ENCODE measurements at regions not wholly inside any gene's neighbourhood (a gene's known extent, or its start where the extent isn't known, plus 50 kb on each side); places are given as distances from the start of the nearest gene placed in this dataset.
"Not testable (repeated sequence)": the region's sequence is repeated elsewhere in the genome, so short reads cannot be mapped to it uniquely, and the experiment has no call there.

DNA sequence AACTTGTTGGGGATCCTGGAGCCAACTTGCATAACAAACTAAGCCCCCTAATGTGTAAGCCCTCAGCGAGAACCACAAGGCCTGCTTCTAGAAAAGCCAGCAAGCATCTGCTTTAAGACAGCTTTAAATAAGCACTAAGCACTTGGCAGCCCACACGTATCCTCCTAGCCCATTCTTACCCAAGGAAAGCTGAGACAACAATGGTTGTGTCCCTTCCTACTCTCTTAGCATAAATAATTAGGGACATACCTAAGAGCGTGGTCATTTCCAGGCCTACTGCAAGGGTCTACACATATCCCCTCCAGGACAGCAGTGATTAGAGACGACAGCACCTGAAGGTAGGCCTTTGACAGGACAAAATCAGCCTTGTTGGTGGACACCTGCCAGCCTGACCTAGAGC is 322.8 kb upstream of the PPARGC1A start:
- no peak for DNase-seq (ENCODE audit: extremely low read depth in 1 of 2, low read depth in 1 of 2)

DNA sequence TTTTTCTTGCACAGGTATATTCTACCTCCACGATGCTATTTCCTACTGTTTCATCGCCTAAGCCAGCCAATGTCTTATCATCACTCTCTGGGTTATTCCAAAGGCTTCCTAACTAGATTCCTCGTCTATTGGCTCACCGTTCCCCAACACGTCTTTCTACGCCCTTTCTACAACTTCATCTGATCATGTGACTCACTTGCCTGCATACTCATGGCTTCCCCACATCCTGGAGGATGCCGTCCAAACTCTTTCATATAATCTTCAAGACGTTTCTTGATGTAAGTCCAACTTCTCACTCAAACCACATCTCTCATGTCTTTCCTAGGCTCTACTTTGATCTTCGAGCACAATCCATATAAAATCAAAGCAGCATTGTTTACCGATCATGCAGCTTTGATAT is 322.0 kb upstream of the PPARGC1A start:
- no peak for DNase-seq (ENCODE audit: extremely low read depth in 1 of 2, low read depth in 1 of 2)

DNA sequence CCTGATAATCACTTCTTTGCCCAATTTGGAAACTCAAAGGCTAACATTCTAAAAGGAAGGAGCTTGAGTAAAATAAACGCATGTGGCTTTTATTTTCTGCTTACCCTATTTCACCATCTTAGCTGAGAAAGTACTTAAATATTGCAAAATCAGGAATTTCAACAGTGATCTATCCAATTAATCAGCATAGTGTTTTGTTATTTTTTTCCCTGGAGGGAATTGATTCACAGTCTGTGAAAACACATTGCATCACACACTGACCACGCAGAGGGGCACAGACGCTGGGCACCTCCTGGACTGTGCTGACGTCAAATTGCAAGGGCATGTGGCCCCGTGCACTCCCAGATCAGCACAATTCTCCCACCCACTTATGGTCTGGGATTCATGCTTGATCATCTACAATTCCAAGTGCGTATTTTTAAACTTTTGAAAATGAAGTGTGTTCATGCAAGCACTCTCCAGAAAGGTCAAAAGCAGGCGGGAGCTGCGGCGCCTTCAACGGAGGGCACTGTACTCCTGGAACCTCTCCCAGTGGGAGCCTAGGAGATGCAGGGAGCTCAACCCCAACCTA is 320.6 kb upstream of the PPARGC1A start:
- no peak for DNase-seq (ENCODE audit: extremely low read depth in 1 of 2, low read depth in 1 of 2)

DNA sequence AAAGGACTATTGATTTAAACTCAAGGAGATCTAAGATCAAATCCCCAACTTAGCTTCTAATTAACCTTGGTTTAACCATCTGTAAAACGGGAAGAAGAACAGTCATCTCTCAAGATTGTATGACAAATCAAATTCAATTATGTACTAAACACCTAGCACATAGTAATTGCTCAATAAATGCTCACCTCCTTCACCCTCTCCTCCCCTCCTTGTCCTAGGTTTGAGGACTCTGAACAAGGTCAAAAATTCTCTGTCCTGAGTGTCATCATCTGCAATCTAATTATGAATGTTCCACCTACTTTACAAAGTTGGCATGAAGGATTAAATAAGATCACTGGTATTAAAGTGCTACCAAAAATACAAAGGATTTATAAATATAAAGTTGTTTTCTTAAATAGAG is 320.1 kb upstream of the PPARGC1A start:
- DNase-seq (ENCODE audit: extremely low read depth in 1 of 2, low read depth in 1 of 2): no peak

DNA sequence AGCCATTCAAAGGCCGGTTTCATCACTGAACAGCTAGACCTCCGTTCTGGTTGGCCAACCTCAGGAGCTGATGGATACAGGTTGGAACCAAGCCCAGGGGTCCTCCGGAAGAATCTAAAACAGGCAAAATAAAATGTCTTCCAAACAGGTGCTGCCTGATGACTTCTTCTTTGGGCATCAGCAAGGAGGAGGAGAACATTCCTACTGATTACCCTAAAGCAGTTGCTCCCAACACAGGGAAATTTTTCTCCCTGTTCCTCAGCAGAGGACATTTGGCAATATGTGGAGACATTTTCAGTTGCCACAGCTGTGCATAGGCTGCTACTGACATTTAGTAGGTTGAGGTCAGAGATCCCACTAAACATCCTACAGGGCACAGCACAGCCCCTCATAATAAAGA is 319.3 kb upstream of the PPARGC1A start:
- no peak for DNase-seq (ENCODE audit: extremely low read depth in 1 of 2, low read depth in 1 of 2)

DNA sequence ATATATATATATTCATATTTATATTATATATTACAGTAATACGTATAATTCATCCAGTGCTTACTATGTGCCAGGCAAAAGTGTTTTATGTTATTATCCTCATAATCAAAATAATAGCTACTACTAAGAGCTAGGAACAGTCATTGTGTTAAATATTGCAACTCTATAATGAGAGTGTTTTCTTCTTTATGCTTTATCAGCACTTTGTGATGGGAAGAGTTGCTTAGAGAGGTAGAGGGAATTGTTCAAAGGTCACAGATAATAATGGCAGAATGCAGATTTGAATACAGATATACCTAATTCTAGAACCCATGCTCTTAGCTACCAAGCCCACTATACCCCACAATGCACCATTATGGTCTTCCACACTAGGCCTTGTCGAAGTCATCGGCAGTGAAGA is 318.8 kb upstream of the PPARGC1A start:
- no peak for DNase-seq (ENCODE audit: extremely low read depth in 1 of 2, low read depth in 1 of 2)

DNA sequence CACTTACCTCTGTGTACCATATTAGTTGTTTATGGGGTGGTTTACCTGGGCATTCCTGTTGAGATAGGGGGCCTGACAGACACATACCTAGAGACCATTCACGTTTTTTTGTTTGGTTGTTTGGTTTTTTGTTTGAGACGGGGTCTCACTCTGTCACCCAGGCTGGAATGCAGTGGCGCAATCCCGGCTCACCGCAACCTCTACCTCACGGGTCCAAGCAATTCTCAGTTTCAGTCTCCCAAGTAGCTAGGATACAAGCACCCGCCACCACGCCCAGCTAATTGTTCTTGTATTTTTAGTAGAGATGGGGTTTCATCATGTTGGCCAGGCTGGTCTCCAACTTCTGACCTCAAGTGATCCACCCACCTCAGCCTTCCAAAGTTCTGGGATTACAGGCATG is 314.9 kb upstream of the PPARGC1A start:
- not testable (repeated sequence) for DNase-seq (ENCODE audit: extremely low read depth in 1 of 2, low read depth in 1 of 2)

DNA sequence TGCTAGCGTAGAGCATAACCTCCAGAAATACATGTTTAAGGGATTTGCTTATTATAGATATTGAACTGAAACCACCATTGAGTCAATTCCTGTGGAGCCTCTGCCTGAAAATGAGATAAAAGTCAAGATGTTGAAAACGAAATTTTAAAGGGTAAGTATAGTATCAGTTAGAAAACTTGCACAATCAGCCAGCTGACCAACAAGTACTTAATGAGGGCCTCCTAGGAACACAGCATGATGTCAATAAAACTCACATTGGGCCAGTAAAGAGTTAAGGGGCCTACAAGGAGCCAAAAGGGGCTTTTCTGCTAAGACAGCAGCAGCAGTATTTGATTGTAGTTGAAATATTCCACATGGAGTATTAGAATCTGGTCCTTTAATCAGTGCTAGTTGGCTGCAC is 314.1 kb upstream of the PPARGC1A start:
- no peak for DNase-seq (ENCODE audit: extremely low read depth in 1 of 2, low read depth in 1 of 2)

DNA sequence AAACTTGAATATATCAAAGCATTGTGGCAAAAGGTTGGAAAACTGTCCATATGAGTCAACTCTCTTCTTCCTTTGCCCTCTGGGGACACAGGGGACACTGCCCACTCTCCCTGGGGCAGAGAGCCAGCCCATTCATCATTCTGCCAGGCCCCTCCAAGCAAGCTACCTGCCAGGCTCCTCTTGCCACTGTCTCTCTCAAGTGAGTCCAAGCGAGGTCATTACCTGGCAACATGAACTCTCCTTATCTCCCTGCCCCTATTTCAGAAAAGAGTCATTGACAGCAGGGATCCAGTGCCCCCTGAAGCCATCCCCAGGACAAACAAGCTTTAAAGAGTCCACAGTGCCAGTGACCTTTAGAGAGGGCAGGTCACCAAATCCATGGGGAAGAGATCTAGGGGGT is 312.7 kb upstream of the PPARGC1A start:
- no peak for DNase-seq (ENCODE audit: extremely low read depth in 1 of 2, low read depth in 1 of 2)

DNA sequence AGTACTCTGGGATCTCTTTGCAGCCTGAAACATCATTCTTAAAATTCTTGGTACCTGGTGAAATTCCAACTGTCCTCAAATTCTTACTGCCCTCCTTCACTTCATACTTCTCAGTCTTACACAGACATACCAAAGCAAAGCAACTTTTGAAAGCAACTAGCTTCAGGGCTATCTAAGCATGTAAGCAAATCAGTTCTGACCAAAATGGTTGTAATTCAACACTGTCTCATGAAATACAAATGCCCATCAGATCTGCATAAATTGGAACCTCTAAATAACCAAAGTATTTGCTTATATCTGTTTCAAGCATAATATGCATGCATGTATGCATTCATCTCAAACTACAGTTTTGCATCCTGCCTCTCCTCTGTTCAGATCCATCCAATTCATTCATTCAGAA is 308.1 kb upstream of the PPARGC1A start:
- no peak for DNase-seq (ENCODE audit: extremely low read depth in 1 of 2, low read depth in 1 of 2)

DNA sequence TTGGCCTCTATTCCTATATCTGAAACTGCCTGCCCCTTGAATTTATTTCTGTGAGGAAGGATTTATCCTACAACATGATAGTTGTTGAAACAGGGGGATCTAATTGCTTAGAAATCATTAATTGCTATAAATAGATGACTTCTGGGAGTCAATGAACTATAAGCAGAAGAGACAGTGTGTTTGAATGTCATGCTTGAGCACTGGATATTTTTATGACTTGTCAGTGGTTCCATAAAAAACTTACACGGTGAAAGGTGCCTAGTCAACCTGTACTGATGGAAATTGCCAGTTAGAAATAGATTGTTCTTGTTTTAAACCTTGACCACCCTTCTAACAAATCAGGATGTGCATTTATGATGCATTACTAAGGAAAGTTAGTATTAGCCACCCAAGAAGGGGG is 306.9 kb upstream of the PPARGC1A start:
- DNase-seq (ENCODE audit: extremely low read depth in 1 of 2, low read depth in 1 of 2): no peak

DNA sequence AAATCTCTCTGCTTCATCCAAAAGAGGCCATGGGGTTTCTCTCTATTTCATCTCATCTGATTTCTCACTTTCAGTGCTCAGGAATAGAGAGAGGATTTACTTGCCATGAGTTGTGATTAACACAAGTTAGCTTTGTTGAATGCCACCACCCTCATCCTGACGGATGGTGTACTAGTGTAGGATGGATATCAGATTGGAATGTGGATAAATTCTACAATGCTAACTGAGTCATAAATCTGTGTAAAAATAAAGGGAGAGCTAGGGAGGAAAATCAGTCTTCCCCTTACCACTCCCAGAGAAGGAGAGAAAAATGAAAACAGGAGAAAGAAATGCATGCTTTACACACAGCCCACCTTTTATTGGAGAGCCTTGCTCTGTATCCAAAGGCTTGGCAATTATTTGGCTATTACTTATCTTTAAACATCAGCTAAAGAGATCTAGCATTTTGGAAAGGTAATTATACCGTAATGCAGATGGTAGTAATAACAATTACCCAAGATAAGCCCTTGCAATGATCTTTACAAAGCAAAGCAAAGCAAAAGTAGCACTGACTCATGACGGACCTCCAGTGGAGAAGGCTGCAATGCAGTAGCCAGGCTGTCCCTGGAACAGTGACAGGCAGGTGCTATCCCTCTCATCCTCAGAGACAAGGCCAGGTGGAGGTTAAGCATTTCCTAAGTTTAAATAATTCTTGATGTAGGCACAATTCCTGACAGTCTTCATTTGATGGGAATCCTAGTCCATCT is 306.3 kb upstream of the PPARGC1A start:
- DNase-seq (ENCODE audit: extremely low read depth in 1 of 2, low read depth in 1 of 2): no peak

DNA sequence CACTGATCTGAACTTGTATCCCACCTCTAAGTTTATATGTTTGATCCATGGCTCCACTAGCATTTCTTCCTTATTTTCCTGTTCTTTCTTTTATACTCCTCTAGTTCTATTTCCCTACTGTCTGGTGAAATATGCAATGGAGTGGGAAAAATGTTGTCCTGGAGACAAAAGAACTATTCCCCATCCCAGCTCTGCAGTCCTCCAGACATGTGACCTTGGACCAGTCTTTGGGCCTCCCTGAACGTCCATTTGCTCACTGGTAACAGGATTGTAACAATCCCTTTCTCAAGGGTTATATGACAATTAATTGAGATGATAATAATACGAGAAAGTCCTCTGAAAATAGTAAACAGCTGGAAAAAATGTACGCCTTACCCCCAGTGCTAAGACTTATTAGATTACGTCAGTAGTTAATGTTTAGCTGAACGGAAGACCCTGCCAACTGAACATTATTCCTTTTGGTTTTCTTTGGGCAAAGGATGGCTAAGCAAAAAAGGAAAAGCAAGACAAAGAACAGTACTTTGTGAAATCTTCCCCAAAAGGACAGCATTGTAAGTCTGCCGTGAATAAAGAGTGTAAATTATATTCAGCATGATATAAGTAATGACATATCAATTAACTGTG is 302.3 kb upstream of the PPARGC1A start:
- DNase-seq (ENCODE audit: extremely low read depth in 1 of 2, low read depth in 1 of 2): no peak

DNA sequence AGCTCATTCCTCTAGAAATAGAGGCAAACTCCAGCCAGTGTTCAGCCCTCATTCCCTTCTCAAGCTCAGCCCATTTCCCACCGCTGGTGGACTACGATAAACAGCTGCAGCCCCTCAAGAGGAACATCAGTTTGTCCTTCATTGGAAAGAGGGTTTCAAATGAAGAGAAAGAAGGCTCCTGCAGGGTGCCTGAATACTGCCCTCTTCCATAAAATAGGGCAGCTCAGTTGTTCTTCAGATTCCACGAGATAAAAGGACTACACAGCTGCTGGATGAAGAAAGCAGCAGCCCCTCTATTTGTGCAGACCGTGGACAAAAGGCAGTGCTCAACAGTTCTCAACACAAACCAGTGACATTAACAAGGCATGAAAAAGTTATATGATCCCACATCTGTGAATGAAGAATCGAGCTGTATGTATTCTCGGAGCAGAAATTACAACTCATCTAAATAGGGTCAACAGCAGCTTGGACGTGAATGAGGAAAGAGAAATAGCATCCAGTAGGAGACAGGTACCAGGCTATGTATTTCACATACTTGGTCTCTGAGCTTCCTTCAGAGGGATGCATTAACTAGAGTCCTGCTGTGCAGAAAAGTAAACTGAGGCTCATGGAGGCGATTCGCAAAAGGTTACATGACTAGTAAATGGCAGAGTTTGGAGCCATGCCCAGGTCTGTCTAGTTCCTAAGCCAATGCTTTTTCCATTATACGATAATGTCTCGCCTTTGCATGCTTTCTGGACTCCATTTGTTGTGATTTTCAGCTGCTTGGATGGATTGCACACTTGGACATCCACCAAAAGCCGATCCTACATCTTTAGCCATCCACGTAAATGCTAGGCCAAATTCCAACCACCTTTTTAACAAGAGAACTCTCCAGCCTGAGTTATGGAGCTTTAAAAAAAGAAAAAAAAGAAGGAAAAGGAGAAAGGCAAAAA is 301.2 kb upstream of the PPARGC1A start:
- DNase-seq (ENCODE audit: extremely low read depth in 1 of 2, low read depth in 1 of 2): no peak

DNA sequence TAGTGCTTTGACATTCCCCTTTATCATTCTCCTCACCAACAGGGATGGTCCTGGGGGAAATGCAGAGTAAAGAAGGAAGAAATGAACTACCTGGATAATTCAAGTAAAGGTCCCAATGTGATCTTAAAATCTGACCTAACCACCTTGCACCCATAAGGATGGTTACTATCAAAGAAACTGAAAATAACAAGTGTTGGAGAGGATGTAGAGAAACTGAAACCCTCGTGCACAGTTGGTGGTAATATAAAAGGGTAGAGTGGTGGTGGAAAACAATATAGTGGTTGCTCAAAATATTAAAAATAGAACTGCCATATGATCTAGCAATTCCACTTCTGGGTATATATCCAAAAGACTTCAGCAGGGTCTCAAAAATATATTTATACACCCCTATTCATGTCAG is 298.6 kb upstream of the PPARGC1A start:
- no peak for DNase-seq (ENCODE audit: extremely low read depth in 1 of 2, low read depth in 1 of 2)

DNA sequence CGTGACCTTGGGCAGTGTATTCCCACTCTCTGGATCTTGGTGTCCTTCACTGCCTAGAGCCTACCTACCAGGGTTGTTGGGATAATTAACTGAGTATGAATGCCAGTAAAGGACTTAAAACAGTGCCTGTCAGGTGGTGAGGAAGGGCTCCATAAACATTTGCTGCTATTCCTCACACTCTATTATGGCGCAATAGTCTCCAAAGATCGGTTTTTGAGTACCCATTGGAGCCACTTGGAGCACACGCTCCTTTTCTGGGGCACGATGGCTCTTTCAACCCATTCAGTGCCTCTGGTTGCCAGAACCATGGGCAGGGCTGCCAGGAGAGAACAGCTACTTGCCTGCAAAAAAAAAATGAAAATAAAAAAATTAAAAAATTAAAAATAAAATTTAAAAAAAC is 296.6 kb upstream of the PPARGC1A start:
- DNase-seq (ENCODE audit: extremely low read depth in 1 of 2, low read depth in 1 of 2): no peak

DNA sequence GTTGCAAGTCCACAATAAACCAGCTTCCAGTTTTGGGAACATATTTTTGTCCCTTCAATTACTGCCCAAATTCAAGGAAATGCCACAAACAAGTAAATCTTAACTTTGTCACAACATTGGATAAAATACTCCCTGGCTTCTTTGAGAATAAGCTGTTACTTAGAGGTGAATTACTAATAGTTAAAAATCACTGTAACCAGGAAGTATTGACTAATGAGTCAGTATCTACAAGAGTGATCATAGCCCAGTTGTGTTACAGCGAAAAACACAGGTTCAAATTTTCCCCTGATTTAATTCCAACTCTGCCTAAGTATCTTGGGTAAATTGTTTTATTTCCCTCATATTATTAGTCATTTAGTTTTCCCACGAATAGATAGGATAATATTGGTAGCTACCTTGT is 291.2 kb upstream of the PPARGC1A start:
- no peak for DNase-seq (ENCODE audit: extremely low read depth in 1 of 2, low read depth in 1 of 2)

DNA sequence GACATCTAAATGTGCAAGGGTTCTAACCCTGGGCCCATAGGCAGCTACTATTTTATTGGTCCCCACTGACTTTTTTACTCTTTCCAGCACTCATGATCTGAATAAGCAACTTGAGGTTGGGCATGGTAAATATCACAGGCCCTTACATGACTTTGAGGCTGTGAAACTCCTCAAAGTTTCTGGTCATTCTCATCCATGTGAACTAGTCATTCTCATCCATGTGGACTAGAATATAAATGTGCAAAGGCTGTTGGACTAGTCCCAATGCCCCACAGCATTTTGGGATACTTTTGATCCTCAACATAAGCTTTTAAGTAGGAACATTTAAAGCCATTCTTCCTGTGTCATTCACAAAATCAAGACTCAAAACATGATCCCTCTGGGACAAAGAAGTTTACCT is 290.7 kb upstream of the PPARGC1A start:
- no peak for DNase-seq (ENCODE audit: extremely low read depth in 1 of 2, low read depth in 1 of 2)

DNA sequence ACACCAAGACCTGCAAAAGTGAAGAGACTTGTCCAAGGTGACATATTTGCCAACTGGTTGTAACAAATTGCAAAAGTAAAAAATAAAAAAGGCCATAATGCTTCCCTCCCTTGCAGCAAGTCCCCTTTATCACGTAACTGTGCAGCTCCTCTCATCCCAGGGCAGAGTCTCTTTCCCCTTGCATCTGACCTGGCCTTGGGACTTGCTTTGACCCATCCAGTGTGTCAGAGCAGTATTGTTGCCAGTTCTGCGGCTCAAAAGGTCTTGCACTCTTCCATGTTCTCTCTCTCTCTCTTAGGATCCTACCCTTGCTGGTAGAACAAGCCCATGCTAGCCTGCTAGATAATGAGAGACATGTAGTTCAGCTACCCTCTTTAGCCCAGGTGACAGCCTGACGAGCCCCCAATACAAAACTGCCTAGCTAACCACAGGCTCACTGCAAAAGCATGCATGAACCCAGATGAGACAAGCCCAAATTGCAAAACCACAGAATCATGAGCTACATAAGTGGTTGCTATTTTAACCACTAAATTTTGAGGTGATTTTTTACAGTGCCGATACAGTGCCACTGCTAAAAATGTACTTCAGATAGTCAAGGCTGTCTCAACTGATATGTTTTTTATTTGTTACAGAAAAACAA is 289.5 kb upstream of the PPARGC1A start:
- no peak for DNase-seq (ENCODE audit: extremely low read depth in 1 of 2, low read depth in 1 of 2)

DNA sequence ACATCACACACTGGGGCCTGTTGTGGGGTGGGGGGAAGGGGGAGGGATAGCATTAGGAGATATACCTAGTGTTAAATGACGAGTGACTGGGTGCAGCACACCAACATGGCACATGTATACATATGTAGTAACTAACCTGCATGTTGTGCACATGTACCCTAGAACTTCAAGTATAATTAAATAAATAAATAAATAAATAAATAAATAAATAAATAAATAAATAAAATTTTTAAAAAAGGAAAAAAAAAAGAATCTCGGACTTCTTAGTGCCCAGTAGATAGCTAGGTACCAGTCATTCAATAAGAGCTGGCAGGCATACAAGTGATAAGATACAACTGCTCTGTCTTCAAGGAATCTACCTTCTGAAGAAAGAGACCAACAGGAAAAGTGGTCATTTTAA is 287.6 kb upstream of the PPARGC1A start:
- DNase-seq (ENCODE audit: extremely low read depth in 1 of 2, low read depth in 1 of 2): not testable (repeated sequence)

DNA sequence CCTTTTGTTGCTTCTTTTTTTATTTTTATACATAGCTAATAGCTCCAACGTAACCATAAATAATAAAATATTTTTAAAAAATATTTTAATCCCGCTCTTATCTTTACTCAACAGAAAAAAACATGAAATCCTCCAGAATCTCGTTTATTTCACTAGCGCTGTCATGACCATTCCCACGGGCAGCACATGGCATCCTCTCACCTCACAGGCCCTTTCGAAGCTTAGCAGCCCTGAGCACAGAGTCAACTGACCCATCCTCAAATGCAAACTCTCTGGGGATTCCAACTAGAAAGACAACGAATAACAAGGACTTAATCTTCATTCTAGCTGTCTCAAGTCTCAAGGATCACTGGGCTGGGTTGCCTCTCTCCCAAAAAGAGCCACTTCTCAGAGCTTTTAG is 285.9 kb upstream of the PPARGC1A start:
- DNase-seq (ENCODE audit: extremely low read depth in 1 of 2, low read depth in 1 of 2): no peak
